Endothelial cell of umbilical vein (primary cell): ENCODE measurements at regions not wholly inside any gene's neighbourhood (a gene's known extent, or its start where the extent isn't known, plus 50 kb on each side); places are given as distances from the start of the nearest gene placed in this dataset.

Experiments
- BruUV-seq: library from RNA; stranded (reverse); fragments of 400-500 nt; replicated peaks from 2 replicates; lab custom pipeline; 2021; lab: Mats Ljungman, UMichigan
- CTCF ChIA-PET: fragments of 300-600, 350-600 bp; sonication (Branson Sonifier 250); formaldehyde crosslinking; loops from one replicate; lab custom pipeline; 2021; ENCODE audit warnings: antibody characterized with exemption, inconsistent platforms; lab: Charles Lee
- POLR2A ChIA-PET: fragments of 300-600, 350-600 bp; sonication (Branson Sonifier 250); formaldehyde crosslinking; loops from one replicate; lab custom pipeline; 2021; ENCODE audit warnings: antibody characterized with exemption, inconsistent platforms; lab: Charles Lee
- DNase-seq: peaks from one replicate; pipeline ENCODE4 v3.0.0-alpha.2; 2011; ENCODE audit warnings: low read depth, low spot score
- FAIRE-seq: peaks from 2 replicates; lab custom pipeline; 2011; peaks lifted over from hg19 to GRCh38; lab: Jason Lieb, UNC
- H2AFZ ChIP-seq: 2 replicates; pipeline ENCODE4 v1.6.0; 2012; ENCODE audit warnings: low read depth, low read length, control low read depth, inconsistent platforms
- H3K27ac ChIP-seq: 2 replicates; pipeline ENCODE4 v1.5.1; 2011; ENCODE audit warnings: low read depth, mild to moderate bottlenecking, control low read depth, low read length, moderate library complexity; ENCODE audit not compliant: insufficient read depth
- H3K27me3 ChIP-seq, 2 experiments: 2 replicates each; pipeline versions ENCODE4 v1.6.0 to v1.6.1; 2011; ENCODE audit warnings: low read length in 2 of 2, mixed read lengths in 1 of 2; ENCODE audit not compliant: control insufficient read depth in 2 of 2, insufficient read depth in 2 of 2
- H3K36me3 ChIP-seq, 2 experiments: 2 replicates in 1 of 2; 3 replicates in 1 of 2; pipeline ENCODE4 v1.5.1; 2011; ENCODE audit warnings: low read length in 2 of 2, mild to moderate bottlenecking in 1 of 2, moderate library complexity in 1 of 2; ENCODE audit not compliant: control insufficient read depth in 2 of 2, insufficient read depth in 2 of 2; ENCODE audit errors: extremely low read depth in 1 of 2
- H3K4me1 ChIP-seq: 3 replicates; pipeline ENCODE4 v1.5.1; 2011; ENCODE audit warnings: mild to moderate bottlenecking, low read length; ENCODE audit not compliant: control insufficient read depth, insufficient read depth; ENCODE audit errors: extremely low read depth
- H3K4me2 ChIP-seq: 2 replicates; pipeline ENCODE4 v1.6.1; 2011; ENCODE audit warnings: low read length, control low read depth, mixed read lengths; ENCODE audit not compliant: insufficient read depth
- H3K4me3 ChIP-seq, 3 experiments: fragments of 200-600 bp in 1 of 3; sonication (generic), shearing (Covaris generic) in 1 of 3; replicated peaks in 1 of 3; 2 replicates each; pipeline ENCODE4 v1.5.1; 2011 to 2016; ENCODE audit warnings: control low read depth in 3 of 3, low read length in 3 of 3, mild to moderate bottlenecking in 2 of 3, inconsistent platforms in 1 of 3, low read depth in 1 of 3, moderate library complexity in 1 of 3; ENCODE audit not compliant: insufficient read depth in 1 of 3
- H3K79me2 ChIP-seq: 2 replicates; pipeline ENCODE4 v1.6.0; 2012; ENCODE audit warnings: low read length, inconsistent platforms; ENCODE audit not compliant: control insufficient read depth, insufficient read depth
- H3K9ac ChIP-seq: replicated peaks from 2 replicates; pipeline ENCODE3; 2011; ENCODE audit warnings: low read length, control low read depth; ENCODE audit not compliant: insufficient read depth; ENCODE audit errors: extremely low read depth
- H3K9me1 ChIP-seq: replicated peaks from 3 replicates; pipeline ENCODE4 v1.6.0; 2011; ENCODE audit warnings: mild to moderate bottlenecking, low read length; ENCODE audit not compliant: control insufficient read depth, insufficient read depth; ENCODE audit errors: extremely low read depth
- H3K9me3 ChIP-seq: replicated peaks from 2 replicates; pipeline ENCODE4 v1.5.1; 2012; ENCODE audit warnings: low read length, inconsistent platforms; ENCODE audit not compliant: control insufficient read depth, insufficient read depth
- H4K20me1 ChIP-seq: replicated peaks from 2 replicates; pipeline ENCODE3; 2011; ENCODE audit warnings: mild to moderate bottlenecking, low read length; ENCODE audit not compliant: control insufficient read depth, insufficient read depth; ENCODE audit errors: extremely low read depth
- EZH2 ChIP-seq: IDR thresholded peaks from 2 replicates; pipeline ENCODE4 v1.6.1; 2012; ENCODE audit warnings: borderline replicate concordance, low read depth, mild to moderate bottlenecking, moderate library complexity, low read length, inconsistent platforms; ENCODE audit not compliant: severe bottlenecking
- FOS ChIP-seq: IDR thresholded peaks from 2 replicates; pipeline ENCODE4 v1.6.1; 2011; ENCODE audit warnings: mild to moderate bottlenecking, low read length, moderate library complexity, borderline replicate concordance; ENCODE audit not compliant: insufficient read depth
- GATA2 ChIP-seq: IDR thresholded peaks from 2 replicates; pipeline ENCODE4 v1.7.0; 2011; ENCODE audit warnings: low read depth, mild to moderate bottlenecking, moderate library complexity, mixed read lengths, low read length; ENCODE audit not compliant: insufficient read length, insufficient read depth
- JUN ChIP-seq: IDR thresholded peaks from 2 replicates; pipeline ENCODE4 v1.6.1; 2011; ENCODE audit warnings: borderline replicate concordance, low read depth; ENCODE audit not compliant: insufficient read length, insufficient read depth
- MYC ChIP-seq: IDR thresholded peaks from one replicate; pipeline ENCODE4 v1.6.1; 2011; ENCODE audit warnings: mild to moderate bottlenecking, low read depth, low read length
- POLR2A ChIP-seq: IDR thresholded peaks from 2 replicates; pipeline ENCODE4 v1.6.1; 2012; ENCODE audit warnings: low read depth, mild to moderate bottlenecking, control low read depth, low read length
- POLR2AphosphoS5 ChIP-seq: IDR thresholded peaks from 2 replicates; pipeline ENCODE4 v1.6.1; 2012; ENCODE audit warnings: low read depth, mild to moderate bottlenecking, control low read depth, low read length, moderate library complexity; ENCODE audit not compliant: insufficient read depth
- dilution Hi-C: fragments of 300-500 bp; cut with MboI; formaldehyde crosslinking; loops from one replicate; pipeline ENCODE4 v1.15.0; 2019; ENCODE audit warnings: low sequenced_read_pairs; ENCODE audit not compliant: extremely low pct_ligation_motif_present
- intact Hi-C: fragments of 100-400 bp; cut with micrococcal nuclease; formaldehyde crosslinking; loops from one replicate; pipeline ENCODE4 v1.10.0; 2022
- TF ChIP-seq, protein P1 (sequence below), 2 donors: IDR thresholded peaks; 1 replicate in 1 of 2; 2 replicates in 1 of 2; pipeline ENCODE4 v1.5.1; 2011; ENCODE audit warnings: low read length in 2 of 2, mild to moderate bottlenecking in 2 of 2, moderate library complexity in 2 of 2, control low read depth in 1 of 2, inconsistent platforms in 1 of 2, low read depth in 1 of 2; ENCODE audit not compliant: insufficient read depth in 1 of 2; ENCODE audit errors: extremely low read depth in 1 of 2
- TF ChIP-seq, protein P2 (sequence below): IDR thresholded peaks from 2 replicates; pipeline ENCODE4 v1.6.1; 2011; ENCODE audit not compliant: insufficient read depth, insufficient read length

DNA sequence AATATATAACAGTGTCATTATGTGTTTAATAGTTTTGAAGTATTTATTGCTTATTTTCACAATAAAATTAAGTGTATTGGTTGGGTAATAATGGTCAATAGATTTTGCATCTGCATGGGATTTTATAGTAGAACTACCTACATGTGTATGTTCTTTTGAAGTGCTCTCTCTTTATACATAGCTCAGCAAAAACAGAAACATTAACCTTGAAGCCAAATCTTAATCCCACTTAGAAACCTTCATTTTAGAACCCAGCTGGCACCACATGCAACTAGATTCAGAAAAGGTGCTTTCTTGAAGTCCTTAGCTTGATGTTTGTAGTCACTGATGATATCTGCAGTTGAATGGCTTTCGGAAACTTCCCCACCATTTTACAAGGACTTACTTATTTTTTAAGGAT lies 146.9 kb upstream of the IL12A start:
- TF ChIP-seq POLR2AphosphoS5 (no peak), GATA2 (no peak), MYC (no peak), EZH2 (no peak), JUN (no peak), FOS (no peak), POLR2A (no peak)
- TF ChIP-seq, protein P1, sequence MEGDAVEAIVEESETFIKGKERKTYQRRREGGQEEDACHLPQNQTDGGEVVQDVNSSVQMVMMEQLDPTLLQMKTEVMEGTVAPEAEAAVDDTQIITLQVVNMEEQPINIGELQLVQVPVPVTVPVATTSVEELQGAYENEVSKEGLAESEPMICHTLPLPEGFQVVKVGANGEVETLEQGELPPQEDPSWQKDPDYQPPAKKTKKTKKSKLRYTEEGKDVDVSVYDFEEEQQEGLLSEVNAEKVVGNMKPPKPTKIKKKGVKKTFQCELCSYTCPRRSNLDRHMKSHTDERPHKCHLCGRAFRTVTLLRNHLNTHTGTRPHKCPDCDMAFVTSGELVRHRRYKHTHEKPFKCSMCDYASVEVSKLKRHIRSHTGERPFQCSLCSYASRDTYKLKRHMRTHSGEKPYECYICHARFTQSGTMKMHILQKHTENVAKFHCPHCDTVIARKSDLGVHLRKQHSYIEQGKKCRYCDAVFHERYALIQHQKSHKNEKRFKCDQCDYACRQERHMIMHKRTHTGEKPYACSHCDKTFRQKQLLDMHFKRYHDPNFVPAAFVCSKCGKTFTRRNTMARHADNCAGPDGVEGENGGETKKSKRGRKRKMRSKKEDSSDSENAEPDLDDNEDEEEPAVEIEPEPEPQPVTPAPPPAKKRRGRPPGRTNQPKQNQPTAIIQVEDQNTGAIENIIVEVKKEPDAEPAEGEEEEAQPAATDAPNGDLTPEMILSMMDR (IDR thresholded peaks at IDR 0.05; ENCODE audit: extremely low read depth in 1 of 2, insufficient read depth in 1 of 2, low read depth in 1 of 2, low read length in 2 of 2): no peak
- TF ChIP-seq, protein P2, sequence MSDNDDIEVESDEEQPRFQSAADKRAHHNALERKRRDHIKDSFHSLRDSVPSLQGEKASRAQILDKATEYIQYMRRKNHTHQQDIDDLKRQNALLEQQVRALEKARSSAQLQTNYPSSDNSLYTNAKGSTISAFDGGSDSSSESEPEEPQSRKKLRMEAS: no peak
- Histone ChIP-seq H3K27ac (no peak overlapping the region), H3K9me1 (no peaks in the 10 kb centered on the region), H3K27me3 (no peaks in the 10 kb centered on the region), H3K4me1 (peaks cover 30% of the 10 kb centered on the region), H4K20me1 (no peaks in the 10 kb centered on the region), H3K9ac (no peak overlapping the region), H3K79me2 (peaks cover 68% of the 10 kb centered on the region), H3K9me3 (no peaks in the 10 kb centered on the region), H3K36me3 (no peaks in the 10 kb centered on the region), H3K4me3 (no peak overlapping the region), H3K4me2 (no peak overlapping the region), H2AFZ (no peak overlapping the region)
- POLR2A ChIA-PET: no interaction called here
- dilution Hi-C loops: no loop called here
- CTCF ChIA-PET: interaction anchor here (1.1 to 1.5 kb wide), 3 partner anchors 11 to 13 kb away, joined by 4 to 7 read pairs (median 5); no protein-coding TSS in a partner anchor
- no peak for FAIRE-seq
- DNase-seq: no peak
- intact Hi-C loops: no loop called here
- BruUV-seq: no TSS peak
